ENCODE measurements at regions not wholly inside any gene's neighbourhood (a gene's known extent, or its start where the extent isn't known, plus 50 kb on each side); places are given as distances from the start of the nearest gene placed in this dataset.

DNA sequence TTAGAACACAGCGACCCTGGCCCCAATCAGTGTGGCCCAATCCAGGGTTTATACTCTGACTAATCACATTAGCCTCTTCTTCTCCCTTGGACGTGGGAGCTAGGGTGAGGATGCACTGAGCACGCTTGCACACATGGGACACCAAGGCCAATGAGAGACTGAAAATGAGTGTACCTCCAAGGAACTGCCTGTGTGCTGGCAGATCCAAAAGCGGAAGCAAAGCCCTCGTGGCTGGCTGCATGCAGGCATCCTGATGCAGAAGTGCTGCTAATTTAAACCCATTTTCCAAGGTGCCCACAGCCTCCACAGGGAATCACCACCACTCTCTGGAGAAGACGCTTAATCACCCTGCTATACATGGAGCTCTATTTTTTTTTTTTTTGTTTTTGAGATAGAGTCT lies 375.3 kb upstream of the XYLT1 start:
- TF ChIP-seq, protein P1, sequence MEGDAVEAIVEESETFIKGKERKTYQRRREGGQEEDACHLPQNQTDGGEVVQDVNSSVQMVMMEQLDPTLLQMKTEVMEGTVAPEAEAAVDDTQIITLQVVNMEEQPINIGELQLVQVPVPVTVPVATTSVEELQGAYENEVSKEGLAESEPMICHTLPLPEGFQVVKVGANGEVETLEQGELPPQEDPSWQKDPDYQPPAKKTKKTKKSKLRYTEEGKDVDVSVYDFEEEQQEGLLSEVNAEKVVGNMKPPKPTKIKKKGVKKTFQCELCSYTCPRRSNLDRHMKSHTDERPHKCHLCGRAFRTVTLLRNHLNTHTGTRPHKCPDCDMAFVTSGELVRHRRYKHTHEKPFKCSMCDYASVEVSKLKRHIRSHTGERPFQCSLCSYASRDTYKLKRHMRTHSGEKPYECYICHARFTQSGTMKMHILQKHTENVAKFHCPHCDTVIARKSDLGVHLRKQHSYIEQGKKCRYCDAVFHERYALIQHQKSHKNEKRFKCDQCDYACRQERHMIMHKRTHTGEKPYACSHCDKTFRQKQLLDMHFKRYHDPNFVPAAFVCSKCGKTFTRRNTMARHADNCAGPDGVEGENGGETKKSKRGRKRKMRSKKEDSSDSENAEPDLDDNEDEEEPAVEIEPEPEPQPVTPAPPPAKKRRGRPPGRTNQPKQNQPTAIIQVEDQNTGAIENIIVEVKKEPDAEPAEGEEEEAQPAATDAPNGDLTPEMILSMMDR (IDR thresholded peaks at IDR 0.05) = no peak
- TF ChIP-seq ELK1 (IDR thresholded peaks at IDR 0.05; ENCODE audit: low read depth, low read length) (no peak), POLR2A (IDR thresholded peaks at IDR 0.05; ENCODE audit: low read length) (no peak), NR3C1 (IDR thresholded peaks at IDR 0.05) (no peak), USF2 (IDR thresholded peaks at IDR 0.05) (no peak), HDAC2 (IDR thresholded peaks at IDR 0.05) (no peak), ESRRA (IDR thresholded peaks at IDR 0.05; ENCODE audit: borderline replicate concordance, low read length) (no peak), RNF2 (IDR thresholded peaks at IDR 0.05; ENCODE audit: borderline replicate concordance, low read depth) (no peak), JUN (IDR thresholded peaks at IDR 0.05) (no peak), CEBPB (IDR thresholded peaks at IDR 0.05) (no peak)
- TF ChIP-seq, protein P2, sequence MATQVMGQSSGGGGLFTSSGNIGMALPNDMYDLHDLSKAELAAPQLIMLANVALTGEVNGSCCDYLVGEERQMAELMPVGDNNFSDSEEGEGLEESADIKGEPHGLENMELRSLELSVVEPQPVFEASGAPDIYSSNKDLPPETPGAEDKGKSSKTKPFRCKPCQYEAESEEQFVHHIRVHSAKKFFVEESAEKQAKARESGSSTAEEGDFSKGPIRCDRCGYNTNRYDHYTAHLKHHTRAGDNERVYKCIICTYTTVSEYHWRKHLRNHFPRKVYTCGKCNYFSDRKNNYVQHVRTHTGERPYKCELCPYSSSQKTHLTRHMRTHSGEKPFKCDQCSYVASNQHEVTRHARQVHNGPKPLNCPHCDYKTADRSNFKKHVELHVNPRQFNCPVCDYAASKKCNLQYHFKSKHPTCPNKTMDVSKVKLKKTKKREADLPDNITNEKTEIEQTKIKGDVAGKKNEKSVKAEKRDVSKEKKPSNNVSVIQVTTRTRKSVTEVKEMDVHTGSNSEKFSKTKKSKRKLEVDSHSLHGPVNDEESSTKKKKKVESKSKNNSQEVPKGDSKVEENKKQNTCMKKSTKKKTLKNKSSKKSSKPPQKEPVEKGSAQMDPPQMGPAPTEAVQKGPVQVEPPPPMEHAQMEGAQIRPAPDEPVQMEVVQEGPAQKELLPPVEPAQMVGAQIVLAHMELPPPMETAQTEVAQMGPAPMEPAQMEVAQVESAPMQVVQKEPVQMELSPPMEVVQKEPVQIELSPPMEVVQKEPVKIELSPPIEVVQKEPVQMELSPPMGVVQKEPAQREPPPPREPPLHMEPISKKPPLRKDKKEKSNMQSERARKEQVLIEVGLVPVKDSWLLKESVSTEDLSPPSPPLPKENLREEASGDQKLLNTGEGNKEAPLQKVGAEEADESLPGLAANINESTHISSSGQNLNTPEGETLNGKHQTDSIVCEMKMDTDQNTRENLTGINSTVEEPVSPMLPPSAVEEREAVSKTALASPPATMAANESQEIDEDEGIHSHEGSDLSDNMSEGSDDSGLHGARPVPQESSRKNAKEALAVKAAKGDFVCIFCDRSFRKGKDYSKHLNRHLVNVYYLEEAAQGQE (IDR thresholded peaks at IDR 0.05) = no peak
- TF ChIP-seq, protein P3, sequence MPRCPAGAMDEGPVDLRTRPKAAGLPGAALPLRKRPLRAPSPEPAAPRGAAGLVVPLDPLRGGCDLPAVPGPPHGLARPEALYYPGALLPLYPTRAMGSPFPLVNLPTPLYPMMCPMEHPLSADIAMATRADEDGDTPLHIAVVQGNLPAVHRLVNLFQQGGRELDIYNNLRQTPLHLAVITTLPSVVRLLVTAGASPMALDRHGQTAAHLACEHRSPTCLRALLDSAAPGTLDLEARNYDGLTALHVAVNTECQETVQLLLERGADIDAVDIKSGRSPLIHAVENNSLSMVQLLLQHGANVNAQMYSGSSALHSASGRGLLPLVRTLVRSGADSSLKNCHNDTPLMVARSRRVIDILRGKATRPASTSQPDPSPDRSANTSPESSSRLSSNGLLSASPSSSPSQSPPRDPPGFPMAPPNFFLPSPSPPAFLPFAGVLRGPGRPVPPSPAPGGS (IDR thresholded peaks at IDR 0.05) = no peak
- TF ChIP-seq, protein P4, sequence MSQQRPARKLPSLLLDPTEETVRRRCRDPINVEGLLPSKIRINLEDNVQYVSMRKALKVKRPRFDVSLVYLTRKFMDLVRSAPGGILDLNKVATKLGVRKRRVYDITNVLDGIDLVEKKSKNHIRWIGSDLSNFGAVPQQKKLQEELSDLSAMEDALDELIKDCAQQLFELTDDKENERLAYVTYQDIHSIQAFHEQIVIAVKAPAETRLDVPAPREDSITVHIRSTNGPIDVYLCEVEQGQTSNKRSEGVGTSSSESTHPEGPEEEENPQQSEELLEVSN (IDR thresholded peaks at IDR 0.05; ENCODE audit: borderline replicate concordance, low read depth) = no peak
